ENCODE measurements at regions not wholly inside any gene's neighbourhood (a gene's known extent, or its start where the extent isn't known, plus 50 kb on each side); places are given as distances from the start of the nearest gene placed in this dataset.

DNA sequence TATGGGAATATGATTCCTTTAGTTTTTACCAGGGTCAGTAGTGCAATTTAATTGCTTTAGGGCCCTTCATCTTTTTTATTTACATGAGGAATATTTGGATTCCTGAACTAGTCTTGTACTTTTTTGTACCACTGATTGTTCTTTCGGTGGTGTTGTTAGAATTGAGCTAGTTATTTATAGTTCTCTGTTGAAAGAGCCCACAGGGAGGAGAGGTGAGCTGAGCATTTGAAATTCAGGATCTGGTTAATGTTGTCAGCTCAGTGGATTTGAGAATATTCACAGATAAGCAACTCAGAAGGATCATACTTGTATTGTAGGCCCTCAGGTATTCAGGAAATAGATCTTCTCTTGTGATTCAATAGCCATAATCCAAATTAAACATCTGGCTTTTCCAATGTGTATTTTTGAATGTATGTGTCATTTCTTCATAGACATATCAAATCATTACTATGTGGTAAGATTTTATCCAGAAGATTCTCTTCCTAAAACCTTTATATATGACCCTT lies 613.2 kb downstream of the ISL1 start:
- TF ChIP-seq, protein P1, sequence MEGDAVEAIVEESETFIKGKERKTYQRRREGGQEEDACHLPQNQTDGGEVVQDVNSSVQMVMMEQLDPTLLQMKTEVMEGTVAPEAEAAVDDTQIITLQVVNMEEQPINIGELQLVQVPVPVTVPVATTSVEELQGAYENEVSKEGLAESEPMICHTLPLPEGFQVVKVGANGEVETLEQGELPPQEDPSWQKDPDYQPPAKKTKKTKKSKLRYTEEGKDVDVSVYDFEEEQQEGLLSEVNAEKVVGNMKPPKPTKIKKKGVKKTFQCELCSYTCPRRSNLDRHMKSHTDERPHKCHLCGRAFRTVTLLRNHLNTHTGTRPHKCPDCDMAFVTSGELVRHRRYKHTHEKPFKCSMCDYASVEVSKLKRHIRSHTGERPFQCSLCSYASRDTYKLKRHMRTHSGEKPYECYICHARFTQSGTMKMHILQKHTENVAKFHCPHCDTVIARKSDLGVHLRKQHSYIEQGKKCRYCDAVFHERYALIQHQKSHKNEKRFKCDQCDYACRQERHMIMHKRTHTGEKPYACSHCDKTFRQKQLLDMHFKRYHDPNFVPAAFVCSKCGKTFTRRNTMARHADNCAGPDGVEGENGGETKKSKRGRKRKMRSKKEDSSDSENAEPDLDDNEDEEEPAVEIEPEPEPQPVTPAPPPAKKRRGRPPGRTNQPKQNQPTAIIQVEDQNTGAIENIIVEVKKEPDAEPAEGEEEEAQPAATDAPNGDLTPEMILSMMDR (conservative IDR thresholded peaks at IDR 0.05; ENCODE audit: low read length): no peak
- TF ChIP-seq EZH2phosphoT487 (IDR thresholded peaks at IDR 0.05; ENCODE audit: borderline replicate concordance): no peak
